ENCODE measurements at regions not wholly inside any gene's neighbourhood (a gene's known extent, or its start where the extent isn't known, plus 50 kb on each side); places are given as distances from the start of the nearest gene placed in this dataset.
A peak's percentile ranks its signal among the peaks of the same experiment; 100 is the strongest.

- H3K4me3 Mint-ChIP-seq: no peak overlapping the region
- H3K36me3 Mint-ChIP-seq: no peaks in the 10 kb centered on the region
- no peak for ATAC-seq (ENCODE audit: low read depth in 2 of 2)
- DNase-seq: no peak
- peaks cover 1 to 22% (median 9%) of the 10 kb centered on the region in 7 donors for H3K9me3 Mint-ChIP-seq
- H3K4me1 Mint-ChIP-seq: no peaks in the 10 kb centered on the region
- H3K27me3 Mint-ChIP-seq: no peaks in the 10 kb centered on the region
- no peak overlapping the region for H3K27ac Mint-ChIP-seq
These were observed 356.2 kb downstream of the NNT start for GRCh38 chr5:43959144-43959543.

GRCh38 chr5:43947935-43948334, 345.0 kb downstream of the NNT start:
- ATAC-seq (ENCODE audit: low read depth in 2 of 2): no peak
- H3K27me3 Mint-ChIP-seq: no peaks in the 10 kb centered on the region
- no peak for DNase-seq
- H3K9me3 Mint-ChIP-seq: peaks cover 5 to 40% (median 13%) of the 10 kb centered on the region in 7 donors
- H3K27ac Mint-ChIP-seq: no peak overlapping the region
- no peaks in the 10 kb centered on the region for H3K36me3 Mint-ChIP-seq
- no peak overlapping the region for H3K4me3 Mint-ChIP-seq
- H3K4me1 Mint-ChIP-seq: no peaks in the 10 kb centered on the region

GRCh38 chr5:43941806-43942205, 338.8 kb downstream of the NNT start:
- Mint-ChIP-seq H3K36me3 (no peaks in the 10 kb centered on the region), H3K4me1 (no peaks in the 10 kb centered on the region), H3K4me3 (no peak overlapping the region), H3K27ac (no peak overlapping the region), H3K9me3 (peaks cover 6 to 44% (median 15%) of the 10 kb centered on the region in 7 donors), H3K27me3 (no peaks in the 10 kb centered on the region)
- ATAC-seq (ENCODE audit: low read depth in 2 of 2): no peak
- no peak for DNase-seq

GRCh38 chr5:43940562-43940961, 337.6 kb downstream of the NNT start:
- H3K9me3 Mint-ChIP-seq: peaks cover 5 to 34% (median 13%) of the 10 kb centered on the region in 7 donors

GRCh38 chr5:43926923-43927322, 323.9 kb downstream of the NNT start:
- ATAC-seq (ENCODE audit: low read depth in 2 of 2): no peak
- Mint-ChIP-seq H3K27ac (no peak overlapping the region), H3K4me1 (no peaks in the 10 kb centered on the region)

More at GRCh38 chr5:43940562-43940961, 337.6 kb downstream of the NNT start:
- no peak for DNase-seq
- no peak for ATAC-seq (ENCODE audit: low read depth in 2 of 2)
- H3K27ac Mint-ChIP-seq: no peak overlapping the region
- no peaks in the 10 kb centered on the region for H3K4me1 Mint-ChIP-seq
- no peak overlapping the region for H3K4me3 Mint-ChIP-seq
- H3K36me3 Mint-ChIP-seq: no peaks in the 10 kb centered on the region
- no peaks in the 10 kb centered on the region for H3K27me3 Mint-ChIP-seq

GRCh38 chr5:43920422-43920821, 317.4 kb downstream of the NNT start:
- no peak overlapping the region for H3K27ac Mint-ChIP-seq
- no peaks in the 10 kb centered on the region for H3K4me1 Mint-ChIP-seq
- no peak overlapping the region for H3K4me3 Mint-ChIP-seq
- no peaks in the 10 kb centered on the region for H3K27me3 Mint-ChIP-seq
- DNase-seq: no peak
- ATAC-seq (ENCODE audit: low read depth in 2 of 2): no peak
- peaks cover 0 to 3% (median 0%) of the 10 kb centered on the region in 7 donors for H3K9me3 Mint-ChIP-seq
- no peaks in the 10 kb centered on the region for H3K36me3 Mint-ChIP-seq

More at GRCh38 chr5:43926923-43927322, 323.9 kb downstream of the NNT start:
- no peak for DNase-seq
- peaks cover 0 to 13% (median 4%) of the 10 kb centered on the region in 7 donors for H3K9me3 Mint-ChIP-seq
- H3K36me3 Mint-ChIP-seq: no peaks in the 10 kb centered on the region
- H3K4me3 Mint-ChIP-seq: peak overlapping the region in 1 of 8 donors; percentile 24
- no peaks in the 10 kb centered on the region for H3K27me3 Mint-ChIP-seq

- Mint-ChIP-seq H3K27me3 (no peaks in the 10 kb centered on the region), H3K4me1 (no peaks in the 10 kb centered on the region), H3K4me3 (no peak overlapping the region), H3K27ac (no peak overlapping the region), H3K9me3 (peaks cover 0 to 4% (median 0%) of the 10 kb centered on the region in 7 donors), H3K36me3 (no peaks in the 10 kb centered on the region)
- DNase-seq: no peak
- ATAC-seq (ENCODE audit: low read depth in 2 of 2): no peak
These were observed 314.9 kb downstream of the NNT start for GRCh38 chr5:43917925-43918324.

- H3K4me1 Mint-ChIP-seq: no peaks in the 10 kb centered on the region
- ATAC-seq (ENCODE audit: low read depth in 2 of 2) (no peak), DNase-seq (no peak)
- no peak overlapping the region for H3K27ac Mint-ChIP-seq
- peaks cover 0 to 11% (median 3%) of the 10 kb centered on the region in 7 donors for H3K9me3 Mint-ChIP-seq
- H3K27me3 Mint-ChIP-seq: no peaks in the 10 kb centered on the region
- H3K4me3 Mint-ChIP-seq: no peak overlapping the region
- H3K36me3 Mint-ChIP-seq: no peaks in the 10 kb centered on the region
These were observed 300.1 kb downstream of the NNT start for GRCh38 chr5:43903129-43903528.

- ATAC-seq (ENCODE audit: low read depth in 2 of 2) (no peak), DNase-seq (no peak)
- Mint-ChIP-seq H3K9me3 (peaks cover 0 to 5% (median 2%) of the 10 kb centered on the region in 7 donors), H3K4me3 (no peak overlapping the region), H3K27ac (no peak overlapping the region), H3K36me3 (no peaks in the 10 kb centered on the region), H3K4me1 (no peaks in the 10 kb centered on the region), H3K27me3 (no peaks in the 10 kb centered on the region)
These were observed 298.0 kb downstream of the NNT start for GRCh38 chr5:43900974-43901373.

GRCh38 chr5:43895876-43896275, 292.9 kb downstream of the NNT start:
- H3K4me3 Mint-ChIP-seq: no peak overlapping the region
- H3K4me1 Mint-ChIP-seq: no peaks in the 10 kb centered on the region

GRCh38 chr5:43893951-43894684, 291.1 kb downstream of the NNT start:
- Mint-ChIP-seq H3K36me3 (no peaks in the 10 kb centered on the region), H3K27ac (no peak overlapping the region), H3K9me3 (peaks cover 0 to 8% (median under 1%) of the 10 kb centered on the region in 7 donors), H3K4me3 (no peak overlapping the region), H3K27me3 (peaks cover 0 to 3% (median 0%) of the 10 kb centered on the region in 3 donors), H3K4me1 (no peaks in the 10 kb centered on the region)
- ATAC-seq (ENCODE audit: low read depth in 2 of 2): no peak
- DNase-seq: no peak

More at GRCh38 chr5:43895876-43896275, 292.9 kb downstream of the NNT start:
- H3K27ac Mint-ChIP-seq: no peak overlapping the region
- no peaks in the 10 kb centered on the region for H3K27me3 Mint-ChIP-seq
- H3K9me3 Mint-ChIP-seq: peaks cover 0 to 8% (median 3%) of the 10 kb centered on the region in 7 donors
- no peaks in the 10 kb centered on the region for H3K36me3 Mint-ChIP-seq
- DNase-seq: no peak
- ATAC-seq (ENCODE audit: low read depth in 2 of 2): no peak

- ATAC-seq (ENCODE audit: low read depth in 2 of 2) (no peak), DNase-seq (no peak)
- Mint-ChIP-seq H3K27ac (no peak overlapping the region), H3K36me3 (no peaks in the 10 kb centered on the region), H3K9me3 (peaks cover 0 to 12% (median 3%) of the 10 kb centered on the region in 7 donors), H3K4me1 (no peaks in the 10 kb centered on the region), H3K27me3 (peaks cover 0 to 4% (median 0%) of the 10 kb centered on the region in 3 donors), H3K4me3 (no peak overlapping the region)
These were observed 288.1 kb downstream of the NNT start for GRCh38 chr5:43891112-43891511.

GRCh38 chr5:43889233-43889632, 286.3 kb downstream of the NNT start:
- Mint-ChIP-seq H3K4me3 (no peak overlapping the region), H3K27me3 (peaks cover 0 to 4% (median 0%) of the 10 kb centered on the region in 3 donors), H3K27ac (no peak overlapping the region), H3K9me3 (peaks cover 0 to 12% (median 3%) of the 10 kb centered on the region in 7 donors), H3K36me3 (no peaks in the 10 kb centered on the region), H3K4me1 (no peaks in the 10 kb centered on the region)
- no peak for DNase-seq
- ATAC-seq (ENCODE audit: low read depth in 2 of 2): no peak

- ATAC-seq (ENCODE audit: low read depth in 2 of 2) (no peak), DNase-seq (no peak)
- H3K36me3 Mint-ChIP-seq: no peaks in the 10 kb centered on the region
- no peak overlapping the region for H3K4me3 Mint-ChIP-seq
- no peaks in the 10 kb centered on the region for H3K4me1 Mint-ChIP-seq
- peaks cover 0 to 6% (median 0%) of the 10 kb centered on the region in 7 donors for H3K9me3 Mint-ChIP-seq
- H3K27me3 Mint-ChIP-seq: no peaks in the 10 kb centered on the region
- H3K27ac Mint-ChIP-seq: no peak overlapping the region
These were observed 272.8 kb downstream of the NNT start for GRCh38 chr5:43875741-43876140.

All from naive B cell (primary cell).